NCI-H1694 treated with DMSO at 0.1 percent for 48 hours (cell line): ENCODE measurements at regions not wholly inside any gene's neighbourhood (a gene's known extent, or its start where the extent isn't known, plus 50 kb on each side); places are given as distances from the start of the nearest gene placed in this dataset.

ENCODE experiments used
- DNase-seq: peaks from one replicate; lab custom pipeline; 2025; lab: John Stamatoyannopoulos, UW

- no peak for DNase-seq
Observed at GRCh38 chr12:90899456-90900182, 55.4 kb downstream of the CCER1 start.

DNA sequence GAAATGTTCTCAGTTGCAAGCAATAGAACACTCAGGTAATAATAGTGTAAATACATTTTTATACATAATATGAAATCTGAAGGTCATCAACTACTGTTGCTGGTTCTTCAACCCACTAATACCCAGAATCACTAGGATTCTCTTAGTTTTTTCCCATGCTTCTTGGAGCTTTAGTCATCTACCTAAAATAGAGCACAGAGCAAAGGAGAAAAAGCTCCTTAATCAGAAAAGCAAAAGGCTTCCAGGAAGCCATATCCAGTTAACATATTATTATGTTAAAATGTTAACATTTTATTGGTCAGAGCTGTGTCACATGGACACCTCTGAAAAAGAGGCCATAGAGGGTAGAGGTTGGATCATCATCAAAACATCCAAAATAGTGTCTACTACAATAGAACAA, 57.0 kb downstream of the CCER1 start:
- no peak for DNase-seq

DNA sequence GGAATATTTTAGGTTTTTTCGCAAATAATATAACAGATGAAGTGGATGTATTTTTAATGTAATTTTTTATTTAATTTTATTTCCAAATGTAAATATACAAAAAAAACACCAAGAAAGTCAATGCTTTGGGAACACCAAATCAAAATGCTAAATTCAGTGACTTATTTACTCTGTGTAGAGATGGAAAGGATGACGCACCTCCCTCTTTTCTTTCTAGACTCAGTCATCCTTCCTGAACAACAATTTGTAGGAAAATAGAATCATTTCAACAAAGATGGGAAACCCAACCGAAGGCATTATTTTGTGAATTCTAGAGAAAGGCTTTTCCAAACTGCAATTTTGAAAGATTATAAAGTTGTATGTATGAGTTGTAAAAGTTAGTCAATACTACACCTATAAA, 57.7 kb downstream of the CCER1 start:
- DNase-seq, result no peak

DNA sequence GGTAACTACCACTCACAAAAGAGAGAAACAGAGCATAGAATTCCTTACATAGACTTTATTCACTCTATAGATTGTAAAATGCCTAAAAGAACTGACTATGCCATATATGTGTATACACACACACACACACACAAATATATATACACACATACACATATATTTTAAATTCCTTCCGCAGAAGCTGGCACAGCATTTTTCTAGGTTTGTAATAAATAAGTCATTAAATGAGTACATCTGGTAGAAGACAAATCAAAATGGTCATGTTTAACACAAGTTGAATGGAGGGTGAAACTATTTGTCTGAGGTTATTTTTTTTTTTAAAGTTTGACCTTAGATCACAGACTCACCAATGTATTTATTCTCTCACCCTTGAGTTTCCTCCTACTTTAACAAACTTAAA, 58.2 kb downstream of the CCER1 start:
- DNase-seq, result no peak

DNA sequence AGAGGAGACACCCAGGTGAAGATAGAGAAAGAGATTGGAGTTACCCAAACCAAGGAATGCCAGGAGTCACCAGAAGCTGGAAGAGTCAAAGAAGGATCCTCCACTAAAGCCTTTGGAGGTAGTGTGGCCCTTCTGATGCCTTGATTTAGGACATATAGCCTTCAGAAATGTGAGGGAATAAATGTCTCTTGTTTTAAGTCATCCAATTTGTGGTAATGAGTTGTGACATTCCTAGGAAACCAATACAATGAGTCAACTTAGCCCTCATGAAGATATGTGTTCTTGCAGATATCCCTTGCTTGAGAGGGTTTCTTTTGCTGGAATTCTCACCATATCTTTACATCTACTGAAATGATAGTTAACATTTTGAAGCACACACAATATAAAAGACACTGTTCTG, 58.8 kb downstream of the CCER1 start:
- no peak for DNase-seq

DNA sequence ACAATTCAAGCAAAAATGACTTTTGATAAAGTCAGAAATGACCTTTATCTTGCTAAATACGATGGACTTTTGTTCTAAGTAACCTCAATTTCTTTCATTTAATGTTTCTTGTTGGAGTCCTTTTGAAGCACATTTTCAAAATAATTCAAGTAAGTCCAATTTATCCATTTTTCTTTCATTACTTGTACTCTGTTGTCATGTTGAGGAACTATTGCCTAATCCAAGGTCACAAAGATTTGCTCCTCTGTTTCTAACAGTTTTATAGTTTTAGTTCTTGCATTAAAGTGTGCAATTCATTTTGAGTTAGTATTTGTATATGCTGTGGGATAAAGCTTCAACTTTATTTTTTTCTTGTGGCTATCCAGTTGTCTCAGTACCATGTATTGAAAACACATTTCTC, 66.7 kb downstream of the CCER1 start:
- no peak for DNase-seq

DNA sequence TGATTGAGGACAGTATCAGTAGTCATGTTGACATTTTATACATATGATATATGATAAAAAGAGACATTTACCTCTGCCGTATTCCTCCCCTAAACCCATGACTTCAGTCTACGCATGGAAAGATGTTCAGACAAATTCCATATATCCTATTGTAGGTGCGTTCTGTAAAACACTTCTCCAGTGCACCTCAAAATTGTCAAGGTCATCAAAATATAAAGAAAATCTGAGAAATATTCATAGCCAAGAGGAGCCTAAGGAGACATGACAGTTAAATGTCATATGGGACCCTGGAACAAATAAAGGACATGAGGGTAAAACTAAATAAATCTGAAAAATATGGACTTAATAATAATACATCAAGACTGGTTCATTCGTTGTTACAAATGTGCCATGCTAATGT, 71.5 kb downstream of the CCER1 start:
- no peak for DNase-seq

DNA sequence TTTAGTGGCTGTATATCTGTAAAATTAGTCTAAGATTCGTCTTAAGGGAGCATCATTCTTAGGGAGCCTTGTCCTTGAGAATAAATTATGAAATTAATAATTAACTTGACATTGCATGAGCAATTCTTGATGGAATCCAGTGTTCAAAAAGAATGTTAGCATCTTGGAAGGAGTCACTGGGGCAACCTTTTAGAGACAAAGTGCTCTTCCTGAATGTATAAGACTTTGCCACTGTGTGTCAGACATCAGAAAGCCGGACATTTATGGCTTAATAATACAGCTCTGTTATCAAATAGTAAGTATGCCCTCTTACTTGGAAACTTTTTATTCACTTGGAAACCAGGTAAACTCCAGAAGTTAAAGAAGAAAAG, 83.3 kb downstream of the CCER1 start:
- DNase-seq, result no peak

- DNase-seq, result no peak
Observed at GRCh38 chr12:90870971-90871725, 83.8 kb downstream of the CCER1 start.

GRCh38 chr12:90868626-90869025, 86.3 kb downstream of the CCER1 start:
- no peak for DNase-seq

GRCh38 chr12:90859591-90859990, 95.4 kb downstream of the CCER1 start:
- DNase-seq, result no peak

GRCh38 chr12:90858252-90858651, 96.7 kb downstream of the CCER1 start:
- no peak for DNase-seq

GRCh38 chr12:90855534-90855933, 99.4 kb downstream of the CCER1 start:
- no peak for DNase-seq

- DNase-seq, result peak; percentile 22
Observed at GRCh38 chr12:90854136-90854689, 100.8 kb downstream of the CCER1 start.

- DNase-seq, result no peak
Observed at GRCh38 chr12:90851800-90852718, 102.9 kb downstream of the CCER1 start.

GRCh38 chr12:90842477-90842876, 112.5 kb downstream of the CCER1 start:
- no peak for DNase-seq

- DNase-seq, result no peak
Observed at GRCh38 chr12:90841336-90841735, 113.6 kb downstream of the CCER1 start.

DNA sequence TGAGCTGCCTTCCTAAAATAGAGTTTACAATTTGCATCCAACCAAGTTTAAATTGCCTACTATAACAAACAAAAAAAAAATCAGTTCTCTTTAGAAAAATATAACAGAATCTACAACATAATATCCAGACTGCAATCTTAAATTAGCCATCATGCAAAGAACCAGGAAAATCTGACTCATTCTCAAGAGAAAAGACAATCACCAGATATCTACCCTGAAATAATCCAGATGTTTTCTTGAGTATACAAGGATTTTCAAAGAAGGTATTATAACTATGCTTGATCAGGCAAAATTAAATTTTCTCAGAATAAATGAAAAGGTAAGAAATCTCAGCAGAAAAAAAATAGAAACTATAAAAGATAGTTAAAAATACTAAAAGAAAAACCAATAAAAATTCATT, 115.6 kb downstream of the CCER1 start:
- DNase-seq, result no peak

DNA sequence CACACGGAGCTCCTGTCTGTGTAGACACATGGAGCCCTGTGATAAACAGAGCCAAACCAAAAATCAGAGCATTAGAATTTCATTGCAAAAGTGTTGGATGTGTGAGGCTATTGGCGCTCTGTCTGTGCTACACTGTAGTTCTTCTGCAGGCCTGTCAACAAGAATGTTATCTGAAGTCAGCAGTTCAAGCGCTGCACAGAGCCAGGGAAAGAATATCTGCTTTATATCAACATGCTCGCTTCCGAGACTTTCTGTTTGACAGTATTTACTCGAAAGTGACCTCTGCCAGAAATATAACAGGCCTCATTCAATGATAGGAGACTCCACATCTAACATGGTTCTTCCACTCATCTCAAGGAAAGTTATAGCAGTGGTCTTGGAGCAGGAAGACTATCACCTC, 118.3 kb downstream of the CCER1 start:
- DNase-seq, result no peak

DNA sequence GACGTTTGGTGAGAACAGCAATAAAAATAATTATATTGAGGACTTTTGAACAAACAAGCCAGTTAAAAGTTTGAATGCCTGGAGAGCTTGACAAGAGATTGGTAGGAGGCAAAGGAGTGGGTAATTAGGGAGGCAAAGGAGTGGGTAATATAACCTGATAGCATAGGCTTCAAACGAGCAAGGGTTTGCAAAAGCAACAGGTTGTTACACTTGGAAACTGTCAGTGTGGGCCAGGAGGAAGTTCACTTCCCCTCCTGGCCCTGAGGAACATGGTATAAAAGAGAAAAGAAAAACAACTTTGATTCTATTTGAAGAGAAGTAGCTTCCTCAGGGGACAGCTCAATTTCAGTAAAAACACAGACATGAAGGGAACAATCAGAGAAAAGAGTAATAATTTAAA, 121.7 kb downstream of the CCER1 start:
- no peak for DNase-seq

DNA sequence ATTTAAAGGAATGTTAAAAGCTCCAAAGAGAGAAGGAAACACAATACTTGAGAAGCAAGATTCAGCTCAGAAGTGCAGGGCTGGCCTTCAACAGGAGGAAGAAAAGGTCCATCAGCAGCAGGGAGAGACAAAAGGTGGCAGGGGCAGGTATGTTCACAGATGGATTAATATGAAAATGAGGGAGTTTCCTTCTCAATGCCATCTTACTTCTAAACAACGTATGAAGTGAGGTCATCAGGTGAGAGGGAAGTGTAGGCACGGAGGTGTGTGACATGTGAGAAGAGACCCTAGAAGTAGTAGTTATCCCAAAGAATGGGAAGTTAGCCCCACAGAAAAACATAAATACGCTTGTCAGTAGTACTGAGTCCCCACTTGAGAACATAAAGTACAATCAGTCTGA, 122.5 kb downstream of the CCER1 start:
- no peak for DNase-seq

GRCh38 chr12:90831712-90832111, 123.3 kb downstream of the CCER1 start:
- no peak for DNase-seq
